Omental fat pad (tissue), 3 donors: ENCODE measurements at regions not wholly inside any gene's neighbourhood (a gene's known extent, or its start where the extent isn't known, plus 50 kb on each side); places are given as distances from the start of the nearest gene placed in this dataset.
"Not testable (repeated sequence)": the region's sequence is repeated elsewhere in the genome, so short reads cannot be mapped to it uniquely, and the experiment has no call there.

Experiments used
- ATAC-seq: fragments of 150-250 bp; one replicate; pipeline ENCODE4 v1.9.1; 2016; ENCODE audit warnings: mild to moderate bottlenecking, moderate library complexity; ENCODE audit not compliant: low FRiP score
- DNase-seq: peaks from one replicate; pipeline ENCODE4 v3.0.0-alpha.2; 2019; ENCODE audit warnings: low spot score
- TF ChIP-seq, protein P1 (sequence below), 3 donors: fragments of 450-650 bp; IDR thresholded peaks; one replicate each; pipeline ENCODE4 v1.5.1; 2016 to 2017; ENCODE audit warnings: antibody characterized with exemption in 3 of 3, mild to moderate bottlenecking in 3 of 3, moderate library complexity in 2 of 3

DNA sequence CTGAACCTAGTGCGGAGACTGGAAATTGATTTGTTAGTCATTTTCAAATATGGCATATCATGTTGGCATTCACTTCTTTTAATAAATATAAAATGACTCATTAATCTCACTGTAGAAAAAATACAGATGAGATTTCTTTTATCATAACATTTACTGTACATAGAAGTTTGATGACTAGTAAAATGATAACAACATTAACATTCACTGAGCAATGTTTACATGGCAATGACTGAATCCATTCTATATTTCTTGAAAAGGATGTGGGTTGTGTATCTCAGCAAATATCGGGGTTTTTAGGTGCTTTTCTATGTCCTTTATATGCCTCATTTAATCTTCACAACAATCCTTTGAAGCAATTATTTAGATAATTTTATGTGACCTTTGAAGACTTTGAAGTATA lies 920.9 kb upstream of the FAT3 start:
- ATAC-seq (no peak), DNase-seq (no peak)
- TF ChIP-seq, protein P1, sequence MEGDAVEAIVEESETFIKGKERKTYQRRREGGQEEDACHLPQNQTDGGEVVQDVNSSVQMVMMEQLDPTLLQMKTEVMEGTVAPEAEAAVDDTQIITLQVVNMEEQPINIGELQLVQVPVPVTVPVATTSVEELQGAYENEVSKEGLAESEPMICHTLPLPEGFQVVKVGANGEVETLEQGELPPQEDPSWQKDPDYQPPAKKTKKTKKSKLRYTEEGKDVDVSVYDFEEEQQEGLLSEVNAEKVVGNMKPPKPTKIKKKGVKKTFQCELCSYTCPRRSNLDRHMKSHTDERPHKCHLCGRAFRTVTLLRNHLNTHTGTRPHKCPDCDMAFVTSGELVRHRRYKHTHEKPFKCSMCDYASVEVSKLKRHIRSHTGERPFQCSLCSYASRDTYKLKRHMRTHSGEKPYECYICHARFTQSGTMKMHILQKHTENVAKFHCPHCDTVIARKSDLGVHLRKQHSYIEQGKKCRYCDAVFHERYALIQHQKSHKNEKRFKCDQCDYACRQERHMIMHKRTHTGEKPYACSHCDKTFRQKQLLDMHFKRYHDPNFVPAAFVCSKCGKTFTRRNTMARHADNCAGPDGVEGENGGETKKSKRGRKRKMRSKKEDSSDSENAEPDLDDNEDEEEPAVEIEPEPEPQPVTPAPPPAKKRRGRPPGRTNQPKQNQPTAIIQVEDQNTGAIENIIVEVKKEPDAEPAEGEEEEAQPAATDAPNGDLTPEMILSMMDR (IDR thresholded peaks at IDR 0.05): no peak

- ATAC-seq (no peak), DNase-seq (no peak)
- TF ChIP-seq, protein P1 (IDR thresholded peaks at IDR 0.05): no peak
Measured at GRCh38 chr11:91299980-91300379, 924.6 kb upstream of the FAT3 start.

DNA sequence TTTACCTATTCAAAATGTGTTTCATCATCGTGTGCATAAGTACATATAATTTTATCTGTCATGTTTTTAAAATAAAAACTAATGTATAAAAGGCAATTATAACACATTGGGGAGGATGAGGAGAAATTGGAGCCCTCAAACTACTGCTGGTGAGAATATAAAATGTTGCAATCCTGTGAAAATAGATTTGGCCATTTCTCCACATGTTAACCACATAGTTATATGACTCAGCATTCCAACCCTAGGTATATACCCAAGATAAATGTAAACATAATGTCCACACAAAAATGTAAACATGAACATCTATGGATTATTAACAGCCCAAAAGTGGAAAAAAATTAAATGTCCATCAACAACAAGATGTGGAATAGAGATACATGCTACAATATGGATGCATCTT lies 928.0 kb upstream of the FAT3 start:
- TF ChIP-seq, protein P1 (IDR thresholded peaks at IDR 0.05): no peak
- ATAC-seq (no peak), DNase-seq (no peak)

GRCh38 chr11:91295591-91295990 lies 929.0 kb upstream of the FAT3 start:
- DNase-seq (no peak), ATAC-seq (no peak)
- TF ChIP-seq, protein P1 (IDR thresholded peaks at IDR 0.05): no peak

- TF ChIP-seq, protein P1 (IDR thresholded peaks at IDR 0.05): no peak
- DNase-seq: no peak
- no peak for ATAC-seq
Measured at GRCh38 chr11:91293119-91293518, 931.5 kb upstream of the FAT3 start.

DNA sequence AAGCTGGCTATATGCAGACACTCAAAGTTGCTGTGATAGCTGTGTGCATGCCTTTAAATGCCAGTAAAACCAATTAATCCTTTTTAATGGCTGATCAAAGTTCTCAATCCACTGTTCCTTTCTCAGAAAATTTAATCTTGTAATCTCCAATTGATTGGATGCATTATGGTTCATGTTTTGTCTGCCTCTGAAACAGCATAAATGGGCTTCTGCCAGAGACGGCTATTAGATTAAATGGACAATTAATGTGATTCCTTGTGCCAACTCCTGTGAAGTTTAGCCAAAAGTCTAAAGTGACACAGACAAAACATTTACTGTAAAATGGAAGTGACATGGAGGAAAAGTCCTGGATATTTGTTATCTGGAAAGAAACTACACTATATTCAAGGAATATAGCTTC lies 952.5 kb upstream of the FAT3 start:
- TF ChIP-seq, protein P1 (IDR thresholded peaks at IDR 0.05): no peak
- DNase-seq: no peak
- no peak for ATAC-seq

GRCh38 chr11:91268512-91269295 lies 955.9 kb upstream of the FAT3 start:
- DNase-seq, ATAC-seq: not testable (repeated sequence)
